Activated CD4-positive, alpha-beta memory T cell treated with anti-CD3 and anti-CD28 coated beads for 36 hours (primary cell): ENCODE measurements at regions not wholly inside any gene's neighbourhood (a gene's known extent, or its start where the extent isn't known, plus 50 kb on each side); places are given as distances from the start of the nearest gene placed in this dataset.

Experiments used
- CTCF ChIA-PET: fragments of 350-600 bp; sonication (Branson Sonifier 250); formaldehyde crosslinking; loops from one replicate; lab custom pipeline; 2021; ENCODE audit warnings: antibody characterized with exemption, inconsistent platforms; lab: Charles Lee
- POLR2A ChIA-PET: fragments of 350-600 bp; sonication (Branson Sonifier 250); formaldehyde crosslinking; loops from one replicate; lab custom pipeline; 2021; ENCODE audit warnings: antibody characterized with exemption; lab: Charles Lee
- DNase-seq: peaks from one replicate; pipeline ENCODE4 v3.0.0-alpha.2; 2020
- H3K27ac Mint-ChIP-seq: one replicate; pipeline ENCODE4 v1.8.0; 2021; ENCODE audit warnings: mixed read lengths
- H3K27me3 Mint-ChIP-seq: one replicate; pipeline ENCODE4 v1.8.0; 2021; ENCODE audit warnings: mixed read lengths
- H3K36me3 Mint-ChIP-seq: one replicate; pipeline ENCODE4 v1.8.0; 2021; ENCODE audit warnings: mixed read lengths
- H3K4me1 Mint-ChIP-seq: one replicate; pipeline ENCODE4 v1.8.0; 2021; ENCODE audit warnings: low read depth, mixed read lengths
- H3K4me3 Mint-ChIP-seq: one replicate; pipeline ENCODE4 v1.8.0; 2021; ENCODE audit warnings: mild to moderate bottlenecking, mixed read lengths
- H3K9me3 Mint-ChIP-seq: one replicate; pipeline ENCODE4 v1.8.0; 2021; ENCODE audit warnings: mixed read lengths
- intact Hi-C: fragments of 100-400 bp; cut with micrococcal nuclease; formaldehyde crosslinking; loops from one replicate; pipeline ENCODE4 v1.15.1; 2023

DNA sequence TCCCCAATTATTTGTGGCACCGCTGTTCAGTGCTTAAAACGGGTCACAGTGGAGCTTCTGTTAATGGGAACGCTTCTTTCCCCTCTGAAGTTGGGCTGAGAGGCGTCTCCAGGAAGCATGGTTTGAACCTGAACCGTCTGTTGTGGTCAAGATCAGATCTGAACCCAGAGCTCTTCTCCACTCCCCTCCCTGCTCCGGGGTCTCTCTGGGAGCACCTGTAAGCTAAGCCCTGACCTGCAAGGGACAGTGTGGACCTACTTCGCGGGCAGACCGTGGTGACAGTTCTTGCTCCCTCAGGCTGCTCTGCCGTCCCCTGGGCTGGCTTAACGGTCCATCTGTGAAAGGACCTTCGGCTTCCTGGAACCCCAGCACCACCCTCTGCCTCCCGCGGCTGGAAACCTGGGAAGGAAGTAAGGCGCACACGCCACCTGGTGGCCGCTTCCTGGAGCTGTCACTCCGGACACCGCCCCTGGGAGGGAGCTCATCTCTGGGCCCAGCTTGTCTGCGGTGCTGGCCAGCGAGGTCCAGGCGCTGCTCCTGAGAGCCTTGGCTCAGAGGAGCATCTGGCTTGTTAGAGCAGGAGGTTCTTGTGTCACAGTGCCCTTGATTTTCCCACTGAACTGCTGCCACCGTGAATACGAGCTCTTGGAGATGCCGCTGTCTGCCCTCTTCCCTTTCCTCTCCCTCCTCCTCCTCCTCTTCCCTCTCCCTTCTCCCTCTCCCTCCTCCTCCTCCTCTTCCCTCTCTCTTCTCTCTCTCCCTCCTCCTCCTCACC, 518.5 kb upstream of the EEF2KMT start:
- Mint-ChIP-seq H3K27ac (no peak overlapping the region), H3K4me1 (no peaks in the 10 kb centered on the region), H3K9me3 (no peaks in the 10 kb centered on the region), H3K27me3 (peaks cover 14% of the 10 kb centered on the region), H3K4me3 (no peak overlapping the region), H3K36me3 (no peaks in the 10 kb centered on the region)
- DNase-seq = peak; percentile 36
- ChIA-PET POLR2A (no interaction called here), CTCF (interaction anchor here (0.7 to 1.8 kb wide), 13 partner anchors 9 to 1027 kb away, joined by 3 to 9 read pairs (median 3); no protein-coding TSS in a partner anchor)
- intact Hi-C loops = no loop called here

DNA sequence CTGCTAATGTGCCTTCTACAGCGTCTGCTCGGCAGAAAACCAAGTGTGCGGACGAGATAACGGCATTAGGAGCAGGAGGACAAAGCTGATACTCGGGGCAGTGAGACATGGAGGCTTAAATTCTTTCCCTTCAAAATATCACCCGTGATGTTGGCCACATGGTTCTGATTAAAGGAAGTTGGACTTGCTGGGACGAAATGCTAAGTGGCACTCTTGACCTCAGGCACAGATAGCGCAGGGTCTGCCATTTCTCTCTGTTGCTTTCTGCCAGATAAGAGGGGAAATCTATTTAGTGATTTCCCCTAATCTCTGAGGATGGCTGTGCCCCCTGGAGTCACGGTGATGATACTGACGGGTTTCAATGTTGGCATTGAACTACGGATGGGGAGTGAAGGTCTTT, 509.6 kb upstream of the EEF2KMT start:
- no peak for DNase-seq
- CTCF ChIA-PET = interaction anchor here (1.4 kb wide), 1 partner anchor 9 kb away, joined by 4 read pairs; no protein-coding TSS in a partner anchor
- Mint-ChIP-seq H3K27ac (no peak overlapping the region), H3K9me3 (no peaks in the 10 kb centered on the region), H3K27me3 (no peaks in the 10 kb centered on the region), H3K4me1 (no peaks in the 10 kb centered on the region), H3K4me3 (no peak overlapping the region), H3K36me3 (no peaks in the 10 kb centered on the region)
- intact Hi-C loops = no loop called here
- POLR2A ChIA-PET = no interaction called here

DNA sequence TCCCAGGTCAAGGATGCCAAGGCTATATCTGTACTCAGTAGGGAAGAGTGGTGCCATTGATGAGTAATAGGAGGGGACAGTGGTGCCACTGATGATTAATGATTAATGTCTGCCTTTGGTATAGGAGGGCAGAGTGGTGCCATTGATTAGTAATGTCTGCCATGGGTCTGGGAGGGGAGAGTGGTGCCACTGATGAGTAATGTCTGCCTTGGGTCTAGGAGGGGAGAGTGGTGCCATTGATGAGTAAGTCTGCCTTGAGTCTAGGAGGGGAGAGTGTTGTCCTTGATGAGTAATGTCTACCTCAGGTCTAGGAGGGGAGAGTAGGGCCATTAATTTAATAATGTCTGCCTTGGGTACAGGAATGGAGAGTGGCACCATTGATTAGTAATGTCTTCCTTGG, 507.8 kb upstream of the EEF2KMT start:
- intact Hi-C loops = no loop called here
- H3K9me3 Mint-ChIP-seq = peaks cover 6% of the 10 kb centered on the region
- H3K4me3 Mint-ChIP-seq = no peak overlapping the region
- CTCF ChIA-PET = no interaction called here
- H3K27me3 Mint-ChIP-seq = no peaks in the 10 kb centered on the region
- no peak for DNase-seq
- no peaks in the 10 kb centered on the region for H3K4me1 Mint-ChIP-seq
- H3K36me3 Mint-ChIP-seq = no peaks in the 10 kb centered on the region
- POLR2A ChIA-PET = no interaction called here
- H3K27ac Mint-ChIP-seq = no peak overlapping the region

- POLR2A ChIA-PET = no interaction called here
- Mint-ChIP-seq H3K4me1 (no peaks in the 10 kb centered on the region), H3K27me3 (no peaks in the 10 kb centered on the region), H3K27ac (no peak overlapping the region), H3K4me3 (no peak overlapping the region), H3K9me3 (peaks cover 6% of the 10 kb centered on the region), H3K36me3 (no peaks in the 10 kb centered on the region)
- intact Hi-C loops = no loop called here
- DNase-seq = no peak
- CTCF ChIA-PET = no interaction called here
Observed at GRCh38 chr16:5604770-5605169, 507.2 kb upstream of the EEF2KMT start.

DNA sequence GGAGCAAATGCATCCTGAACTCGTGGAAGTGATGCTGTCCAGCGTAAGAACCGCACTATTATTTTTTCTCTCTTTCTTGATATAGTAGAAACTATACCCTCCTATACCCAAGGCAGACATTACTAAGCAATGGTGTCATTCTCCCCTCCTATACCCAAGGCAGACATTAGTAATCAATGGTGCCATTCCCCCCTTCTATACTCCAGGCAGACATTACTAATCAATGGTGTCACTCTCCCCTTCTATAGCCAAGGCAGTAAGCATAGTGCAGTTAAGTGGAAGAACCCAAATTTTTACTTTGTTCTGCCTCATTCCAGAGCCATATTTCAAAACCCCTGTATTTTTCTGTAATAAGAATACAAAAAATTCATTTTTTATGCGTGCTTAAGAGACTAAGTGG, 506.2 kb upstream of the EEF2KMT start:
- no peaks in the 10 kb centered on the region for H3K36me3 Mint-ChIP-seq
- intact Hi-C loops = no loop called here
- POLR2A ChIA-PET = no interaction called here

DNA sequence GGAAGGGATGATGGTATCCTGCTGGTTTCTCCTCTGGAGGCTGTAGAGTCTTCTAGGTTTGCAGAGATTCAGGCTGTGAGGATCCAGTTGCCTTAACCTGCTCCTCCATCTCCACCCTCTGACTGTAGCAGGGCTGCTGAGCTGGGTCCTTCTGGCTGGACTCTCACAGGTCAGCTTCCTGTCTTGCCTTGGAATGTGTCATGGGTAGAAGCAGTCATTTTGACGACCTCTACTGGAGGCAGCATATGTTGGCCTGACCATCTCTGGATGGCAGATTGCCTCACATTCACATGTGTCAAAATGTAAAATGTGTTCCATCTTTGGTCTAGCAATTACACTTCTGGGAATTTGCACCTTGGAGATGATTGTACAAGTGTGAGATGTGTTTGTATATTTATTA, 504.4 kb upstream of the EEF2KMT start:
- DNase-seq = no peak
- CTCF ChIA-PET = no interaction called here
- POLR2A ChIA-PET = no interaction called here
- Mint-ChIP-seq H3K36me3 (no peaks in the 10 kb centered on the region), H3K27me3 (no peaks in the 10 kb centered on the region), H3K4me1 (no peaks in the 10 kb centered on the region), H3K9me3 (peaks cover 6% of the 10 kb centered on the region), H3K4me3 (no peak overlapping the region), H3K27ac (no peak overlapping the region)
- intact Hi-C loops = no loop called here

More for the DNA sequence above, 506.2 kb upstream of the EEF2KMT start:
- DNase-seq = no peak
- no peak overlapping the region for H3K4me3 Mint-ChIP-seq
- CTCF ChIA-PET = no interaction called here
- H3K4me1 Mint-ChIP-seq = no peaks in the 10 kb centered on the region
- H3K9me3 Mint-ChIP-seq = peaks cover 6% of the 10 kb centered on the region
- H3K27me3 Mint-ChIP-seq = no peaks in the 10 kb centered on the region
- no peak overlapping the region for H3K27ac Mint-ChIP-seq

GRCh38 chr16:5598793-5599192, 501.2 kb upstream of the EEF2KMT start:
- CTCF ChIA-PET = no interaction called here
- DNase-seq = no peak
- Mint-ChIP-seq H3K27ac (no peak overlapping the region), H3K36me3 (no peaks in the 10 kb centered on the region), H3K4me1 (no peaks in the 10 kb centered on the region), H3K9me3 (peaks cover 11% of the 10 kb centered on the region), H3K4me3 (no peak overlapping the region), H3K27me3 (no peaks in the 10 kb centered on the region)
- POLR2A ChIA-PET = no interaction called here
- intact Hi-C loops = no loop called here

DNA sequence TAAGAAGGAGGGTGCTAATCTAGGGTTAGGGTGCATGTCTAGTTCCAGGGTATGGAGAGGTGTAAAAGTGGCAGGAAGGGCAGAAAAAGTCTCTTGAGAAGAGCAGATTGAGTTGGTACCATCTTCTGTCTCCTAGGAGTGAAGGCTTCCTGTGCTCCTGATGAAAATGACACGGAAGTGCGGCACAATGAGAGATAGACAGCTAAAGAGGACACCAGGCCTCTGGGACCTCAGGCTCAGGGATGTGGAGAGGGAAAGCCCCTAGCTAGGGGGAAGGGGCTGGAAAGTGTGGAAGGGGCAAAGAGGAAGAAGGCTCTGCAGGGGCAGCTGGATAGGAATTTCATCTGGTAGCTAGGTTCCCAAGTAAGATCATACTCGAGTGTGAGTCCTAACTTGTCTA, 498.3 kb upstream of the EEF2KMT start:
- Mint-ChIP-seq H3K4me3 (no peak overlapping the region), H3K9me3 (peaks cover 4% of the 10 kb centered on the region), H3K4me1 (no peaks in the 10 kb centered on the region), H3K27me3 (no peaks in the 10 kb centered on the region), H3K36me3 (no peaks in the 10 kb centered on the region), H3K27ac (no peak overlapping the region)
- ChIA-PET CTCF (no interaction called here), POLR2A (no interaction called here)
- DNase-seq = no peak
- intact Hi-C loops = no loop called here

DNA sequence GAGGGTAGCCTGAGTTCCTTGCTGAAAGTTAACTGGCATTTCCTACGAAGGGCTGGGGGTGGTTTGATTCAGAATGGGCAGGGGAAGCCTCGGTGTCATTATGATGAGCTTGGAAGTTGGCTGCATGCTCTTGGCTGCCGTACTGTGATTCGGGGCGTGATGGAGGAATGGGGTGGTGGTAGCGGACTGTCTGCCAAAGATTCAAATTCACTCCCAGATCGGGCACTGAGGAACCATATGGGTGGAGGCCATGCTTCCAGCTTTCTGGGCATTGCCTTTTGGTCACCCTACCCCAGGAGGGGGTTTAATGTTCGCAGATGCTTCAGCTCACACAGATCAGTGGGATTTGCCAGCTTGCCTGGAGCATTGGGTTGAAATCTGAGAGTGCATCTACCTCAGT, 492.8 kb upstream of the EEF2KMT start:
- no peak for DNase-seq
- CTCF ChIA-PET = no interaction called here
- intact Hi-C loops = no loop called here
- H3K9me3 Mint-ChIP-seq = no peaks in the 10 kb centered on the region
- POLR2A ChIA-PET = no interaction called here
- no peaks in the 10 kb centered on the region for H3K4me1 Mint-ChIP-seq
- H3K27me3 Mint-ChIP-seq = no peaks in the 10 kb centered on the region
- no peak overlapping the region for H3K27ac Mint-ChIP-seq
- no peaks in the 10 kb centered on the region for H3K36me3 Mint-ChIP-seq
- no peak overlapping the region for H3K4me3 Mint-ChIP-seq

- CTCF ChIA-PET = no interaction called here
- H3K27me3 Mint-ChIP-seq = no peaks in the 10 kb centered on the region
- H3K4me1 Mint-ChIP-seq = no peaks in the 10 kb centered on the region
- H3K9me3 Mint-ChIP-seq = no peaks in the 10 kb centered on the region
- DNase-seq = no peak
- POLR2A ChIA-PET = no interaction called here
- no peaks in the 10 kb centered on the region for H3K36me3 Mint-ChIP-seq
- H3K4me3 Mint-ChIP-seq = no peak overlapping the region
- H3K27ac Mint-ChIP-seq = no peak overlapping the region
- intact Hi-C loops = loop anchor here (10.0 kb wide), 1 partner anchor 65 kb away; no protein-coding TSS in a partner anchor
Observed at GRCh38 chr16:5589812-5590373, 492.3 kb upstream of the EEF2KMT start.

DNA sequence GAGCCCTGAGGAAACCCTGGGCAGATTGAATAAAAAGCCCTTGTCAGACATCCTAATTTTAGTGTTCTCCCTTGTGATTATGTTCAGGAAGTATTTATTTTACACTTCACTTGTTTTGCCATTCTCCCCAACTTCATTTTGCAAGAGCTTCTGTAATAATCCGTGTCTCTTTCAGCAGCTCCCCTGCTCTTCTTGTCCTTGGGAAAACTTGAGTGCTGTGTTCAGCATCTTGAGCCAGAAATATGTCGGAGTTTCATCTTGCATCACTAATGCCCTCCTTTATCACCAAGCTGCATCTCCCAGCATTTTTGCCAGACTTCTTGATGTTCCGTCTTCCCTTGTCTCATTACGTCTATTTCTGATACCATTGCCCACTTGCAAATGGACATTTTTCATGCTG, 486.5 kb upstream of the EEF2KMT start:
- H3K4me3 Mint-ChIP-seq = no peak overlapping the region
- H3K27ac Mint-ChIP-seq = no peak overlapping the region
- POLR2A ChIA-PET = no interaction called here
- no peaks in the 10 kb centered on the region for H3K36me3 Mint-ChIP-seq
- peaks cover 2% of the 10 kb centered on the region for H3K27me3 Mint-ChIP-seq
- intact Hi-C loops = loop anchor here (10.0 kb wide), 1 partner anchor 59 kb away; no protein-coding TSS in a partner anchor
- no peaks in the 10 kb centered on the region for H3K9me3 Mint-ChIP-seq
- no peak for DNase-seq
- CTCF ChIA-PET = no interaction called here
- no peaks in the 10 kb centered on the region for H3K4me1 Mint-ChIP-seq

DNA sequence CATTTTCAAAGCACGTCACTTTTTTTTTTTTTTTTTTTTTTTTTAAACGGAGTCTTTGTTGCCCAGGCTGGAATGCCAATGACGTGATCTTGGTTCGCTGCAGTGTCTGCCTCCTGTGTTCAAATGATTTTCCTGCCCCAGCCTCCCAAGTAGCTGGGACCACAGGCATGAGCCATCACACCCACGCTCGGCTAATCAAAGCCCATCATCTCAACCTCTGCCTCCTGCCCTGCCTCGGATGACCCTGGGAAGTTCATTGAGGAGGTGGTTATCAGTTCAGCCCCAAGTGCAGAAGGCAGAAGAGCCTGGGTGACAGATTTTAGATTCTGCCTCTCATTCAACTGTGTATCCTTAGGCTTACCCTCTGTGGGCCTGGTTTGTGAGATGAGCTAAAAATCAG, 484.9 kb upstream of the EEF2KMT start:
- Mint-ChIP-seq H3K4me3 (no peak overlapping the region), H3K9me3 (no peaks in the 10 kb centered on the region)

DNA sequence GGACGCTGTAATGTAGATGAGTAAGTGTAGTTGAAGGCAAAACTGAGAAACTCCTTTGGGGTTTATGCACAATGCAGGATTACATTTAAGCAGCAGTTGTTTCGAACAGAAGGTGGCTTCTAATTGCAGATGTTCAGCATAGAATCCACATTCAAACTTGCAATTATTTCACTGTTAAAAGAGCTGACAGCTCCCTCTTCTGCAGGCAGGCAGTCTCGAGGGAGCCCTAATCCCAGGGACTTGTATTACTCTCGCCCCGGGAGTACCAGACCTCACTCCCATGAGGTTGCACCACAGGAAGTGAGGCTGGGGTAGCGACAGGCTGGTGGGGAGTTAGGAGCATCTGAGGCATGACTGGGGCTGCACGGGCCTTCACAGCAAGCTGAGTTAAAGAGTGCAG, 484.3 kb upstream of the EEF2KMT start:
- H3K27ac Mint-ChIP-seq = no peak overlapping the region
- DNase-seq = no peak
- POLR2A ChIA-PET = no interaction called here
- H3K9me3 Mint-ChIP-seq = no peaks in the 10 kb centered on the region
- intact Hi-C loops = loop anchor here (10.0 kb wide), 1 partner anchor 57 kb away; no protein-coding TSS in a partner anchor
- H3K4me3 Mint-ChIP-seq = no peak overlapping the region
- no peaks in the 10 kb centered on the region for H3K4me1 Mint-ChIP-seq
- no peaks in the 10 kb centered on the region for H3K36me3 Mint-ChIP-seq
- CTCF ChIA-PET = no interaction called here
- peaks cover 3% of the 10 kb centered on the region for H3K27me3 Mint-ChIP-seq

More for the DNA sequence above, 484.9 kb upstream of the EEF2KMT start:
- no peak for DNase-seq
- intact Hi-C loops = loop anchor here (10.0 kb wide), 1 partner anchor 58 kb away; no protein-coding TSS in a partner anchor
- H3K27me3 Mint-ChIP-seq = peaks cover 3% of the 10 kb centered on the region
- H3K4me1 Mint-ChIP-seq = no peaks in the 10 kb centered on the region
- CTCF ChIA-PET = no interaction called here
- H3K27ac Mint-ChIP-seq = no peak overlapping the region
- POLR2A ChIA-PET = no interaction called here
- H3K36me3 Mint-ChIP-seq = no peaks in the 10 kb centered on the region
